ES-I3 (cell line): ENCODE measurements at regions not wholly inside any gene's neighbourhood (a gene's known extent, or its start where the extent isn't known, plus 50 kb on each side); places are given as distances from the start of the nearest gene placed in this dataset.
"Not testable (repeated sequence)": the region's sequence is repeated elsewhere in the genome, so short reads cannot be mapped to it uniquely, and the experiment has no call there.

Source experiments
- H3K36me3 ChIP-seq: 2 replicates; pipeline ENCODE4 v1.6.1; 2013; ENCODE audit warnings: mild to moderate bottlenecking, low read length, control low read depth, moderate library complexity; ENCODE audit not compliant: insufficient read depth
- H3K4me1 ChIP-seq: 2 replicates; pipeline ENCODE4 v1.6.1; 2013; ENCODE audit warnings: mild to moderate bottlenecking, control low read depth, low read length; ENCODE audit not compliant: insufficient read depth
- H3K9ac ChIP-seq: 2 replicates; pipeline ENCODE4 v1.6.1; 2013; ENCODE audit warnings: low read depth, mild to moderate bottlenecking, low read length, moderate library complexity
- H3K9me3 ChIP-seq: 2 replicates; pipeline ENCODE4 v1.6.1; 2013; ENCODE audit warnings: mild to moderate bottlenecking, low read length, moderate library complexity; ENCODE audit not compliant: control insufficient read depth, insufficient read depth

DNA sequence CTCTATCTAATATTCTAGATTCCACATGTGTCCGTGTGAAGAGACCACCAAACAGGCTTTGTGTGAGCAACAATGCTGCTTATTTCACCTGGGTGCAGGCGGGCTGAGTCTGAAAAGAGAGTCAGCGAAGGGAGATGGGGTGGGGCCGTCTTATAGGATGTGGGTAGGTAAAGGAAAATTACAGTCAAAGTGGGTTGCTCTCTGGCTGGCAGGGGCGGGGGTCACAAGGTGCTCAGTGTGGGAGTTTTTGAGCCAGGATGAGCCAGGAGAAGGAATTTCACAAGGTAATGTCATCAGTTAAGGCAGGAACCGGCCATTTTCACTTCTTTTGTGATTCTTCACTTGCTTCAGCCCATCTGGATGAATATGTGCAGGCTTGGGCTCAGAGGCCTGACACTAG, 779.3 kb downstream of the RNF144A start:
- H3K36me3 ChIP-seq, H3K4me1 ChIP-seq, H3K9me3 ChIP-seq, H3K9ac ChIP-seq: not testable (repeated sequence)

DNA sequence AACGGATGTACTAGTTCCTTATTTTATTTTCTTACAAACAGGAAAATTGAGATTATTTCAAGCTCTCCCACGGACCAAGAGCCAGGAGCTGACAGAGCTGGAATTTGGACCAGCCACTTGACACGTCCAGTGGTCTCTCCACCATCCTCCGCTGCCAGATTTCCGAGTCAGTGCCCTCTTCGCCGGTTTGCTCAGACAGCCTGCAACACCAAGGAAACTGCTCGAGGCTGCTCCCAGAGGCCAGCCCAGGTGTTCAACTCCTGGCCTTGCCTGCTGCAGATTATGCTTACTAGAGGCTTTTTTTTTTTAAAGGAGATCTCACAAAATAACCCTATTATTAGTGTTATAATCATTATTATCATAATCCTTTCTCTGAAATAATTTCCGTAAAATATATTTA, 779.8 kb downstream of the RNF144A start:
- Histone ChIP-seq H3K4me1 (peaks cover 9% of the 10 kb centered on the region), H3K36me3 (no peaks in the 10 kb centered on the region), H3K9ac (no peak overlapping the region), H3K9me3 (no peaks in the 10 kb centered on the region)

DNA sequence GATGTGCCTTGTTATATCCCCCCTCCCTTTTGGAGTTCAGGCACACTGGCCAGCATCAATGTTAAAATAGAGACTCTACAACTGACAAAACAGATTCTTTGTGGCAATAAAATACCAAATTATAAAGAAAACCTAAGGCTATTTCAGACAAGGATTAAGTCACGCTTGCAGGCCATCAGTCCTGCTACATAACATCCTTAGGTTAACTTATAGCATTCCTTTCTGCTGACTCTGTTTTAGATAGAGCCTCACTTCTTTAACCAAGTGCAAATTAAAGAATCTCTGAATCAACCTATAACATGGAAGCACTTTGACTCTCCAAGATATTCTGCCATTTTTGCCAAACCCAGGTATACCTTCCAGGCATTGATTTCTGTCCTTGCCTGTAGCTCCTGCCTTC, 784.6 kb downstream of the RNF144A start:
- Histone ChIP-seq H3K4me1 (peaks cover 32% of the 10 kb centered on the region), H3K9ac (no peak overlapping the region), H3K36me3 (no peaks in the 10 kb centered on the region), H3K9me3 (no peaks in the 10 kb centered on the region)

DNA sequence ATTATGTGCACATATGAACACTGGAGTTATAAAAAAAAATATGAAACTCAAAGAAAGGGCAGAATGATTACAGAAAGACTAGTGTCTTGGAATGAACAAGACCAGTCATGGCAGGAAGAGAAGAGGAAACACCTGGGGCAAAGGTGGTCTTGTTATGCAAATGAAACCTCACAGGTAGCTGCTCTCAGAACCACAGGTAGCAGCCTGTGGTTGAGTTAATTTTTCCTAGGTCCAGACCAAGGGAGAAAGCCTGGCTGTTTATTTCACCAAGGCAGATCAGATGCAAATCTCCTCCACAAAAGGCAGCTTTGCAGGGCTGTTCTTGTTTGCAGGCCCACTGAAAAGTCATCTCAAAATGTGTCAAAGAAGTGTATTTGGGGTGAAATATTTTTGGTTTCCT, 785.8 kb downstream of the RNF144A start:
- Histone ChIP-seq H3K9me3 (no peaks in the 10 kb centered on the region), H3K4me1 (peaks cover 30% of the 10 kb centered on the region), H3K9ac (no peak overlapping the region), H3K36me3 (no peaks in the 10 kb centered on the region)

DNA sequence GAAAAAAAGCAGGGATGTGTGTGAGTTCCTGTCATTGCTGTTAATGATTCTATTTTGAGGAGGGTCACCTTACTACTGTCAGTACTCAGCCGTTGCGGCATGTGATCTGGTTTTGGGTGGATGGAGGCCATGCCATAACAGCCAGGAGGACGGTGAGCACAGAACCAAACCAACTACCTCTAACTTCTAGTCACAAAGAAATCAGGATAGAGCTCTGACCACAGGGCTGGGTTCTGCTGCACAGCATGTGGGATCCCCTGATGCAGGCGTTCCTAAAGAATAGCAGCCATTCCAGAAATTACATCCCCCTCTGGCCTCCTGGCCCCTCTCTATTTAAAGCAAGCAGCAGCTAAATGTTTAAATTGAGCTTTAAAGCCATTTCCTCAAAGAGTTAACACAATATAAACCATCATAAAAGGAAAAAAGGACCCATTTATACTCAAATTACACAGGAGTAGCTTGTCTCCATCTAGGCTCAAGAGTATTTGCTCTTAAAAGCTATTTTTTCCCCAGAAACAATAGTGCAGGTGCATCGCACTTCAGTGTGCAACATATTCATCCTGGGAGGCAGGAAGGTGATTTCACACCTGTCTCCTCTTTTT, 786.4 kb downstream of the RNF144A start:
- Histone ChIP-seq H3K4me1 (peaks cover 30% of the 10 kb centered on the region), H3K9ac (no peak overlapping the region), H3K36me3 (no peaks in the 10 kb centered on the region), H3K9me3 (no peaks in the 10 kb centered on the region)

DNA sequence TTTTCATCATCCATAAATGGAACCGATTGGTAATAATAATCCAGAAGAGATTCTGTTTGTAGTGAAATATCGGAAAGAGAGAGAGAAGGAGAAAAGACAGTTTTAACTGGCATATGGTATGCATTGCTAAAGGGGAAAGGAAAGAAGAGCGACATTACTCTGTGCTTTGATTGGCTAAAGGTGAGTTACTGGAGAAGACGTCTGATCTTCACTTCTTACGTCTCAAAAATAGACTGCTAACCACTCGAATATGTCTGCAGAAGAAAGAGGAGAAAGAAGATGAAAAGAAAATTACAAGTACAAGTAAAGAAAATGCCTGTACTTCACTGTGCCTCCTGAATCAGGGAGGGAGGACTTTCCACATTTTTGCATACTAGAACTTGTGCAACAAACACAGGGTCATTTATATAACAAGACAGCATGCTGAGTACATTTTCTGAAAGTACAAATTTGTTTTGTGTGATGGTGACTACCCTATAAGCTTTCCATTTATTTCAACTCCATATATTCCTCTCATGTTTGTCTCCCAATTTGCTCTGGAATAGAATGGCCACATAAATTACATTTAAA, 787.2 kb downstream of the RNF144A start:
- H3K9ac ChIP-seq: no peak overlapping the region
- no peaks in the 10 kb centered on the region for H3K36me3 ChIP-seq
- no peaks in the 10 kb centered on the region for H3K9me3 ChIP-seq
- H3K4me1 ChIP-seq: peaks cover 30% of the 10 kb centered on the region

DNA sequence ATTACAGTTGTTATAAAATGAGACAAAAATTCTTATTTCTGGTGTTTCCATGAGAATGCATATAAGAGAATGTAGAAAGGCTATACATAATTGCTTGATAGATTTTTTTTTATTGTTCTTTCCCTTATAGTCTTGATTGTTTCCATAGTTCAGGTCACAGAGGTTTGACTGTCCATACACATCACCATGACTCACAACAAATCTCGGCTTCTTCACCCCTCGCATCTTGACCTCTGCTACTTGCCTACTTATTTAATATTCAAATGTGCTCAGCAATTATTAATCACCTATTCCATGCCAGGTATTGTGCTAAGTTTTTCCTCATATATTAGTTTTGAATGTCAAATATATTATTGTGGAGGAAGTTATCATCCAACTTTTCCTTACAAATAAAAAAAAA, 789.6 kb downstream of the RNF144A start:
- no peaks in the 10 kb centered on the region for H3K36me3 ChIP-seq
- no peaks in the 10 kb centered on the region; the same call in 1 of the 2 replicates for H3K9me3 ChIP-seq
- H3K9ac ChIP-seq: no peak overlapping the region
- H3K4me1 ChIP-seq: peaks cover 26% of the 10 kb centered on the region

DNA sequence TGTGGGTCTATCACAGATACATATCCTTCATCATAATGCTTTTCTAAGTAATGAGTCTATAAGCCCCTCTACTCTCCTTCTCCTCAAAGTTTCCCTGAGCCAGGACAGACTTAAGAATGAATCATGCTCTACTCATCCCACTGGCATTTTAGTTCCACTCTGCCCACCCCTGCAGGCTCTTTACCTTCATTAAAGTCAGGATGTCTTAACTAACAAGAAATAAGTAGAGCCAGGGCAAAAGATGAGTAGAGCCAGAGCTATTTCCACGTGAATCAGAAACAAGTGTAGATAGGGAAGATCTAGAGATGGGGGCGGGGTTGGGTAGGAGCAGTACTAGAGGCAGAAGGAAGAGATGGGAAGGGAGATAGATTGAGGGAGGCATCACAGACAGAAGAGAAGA, 790.5 kb downstream of the RNF144A start:
- Histone ChIP-seq H3K9ac (no peak overlapping the region), H3K4me1 (peaks cover 16% of the 10 kb centered on the region), H3K36me3 (no peaks in the 10 kb centered on the region), H3K9me3 (no peaks in the 10 kb centered on the region; the same call in 1 of the 2 replicates)

DNA sequence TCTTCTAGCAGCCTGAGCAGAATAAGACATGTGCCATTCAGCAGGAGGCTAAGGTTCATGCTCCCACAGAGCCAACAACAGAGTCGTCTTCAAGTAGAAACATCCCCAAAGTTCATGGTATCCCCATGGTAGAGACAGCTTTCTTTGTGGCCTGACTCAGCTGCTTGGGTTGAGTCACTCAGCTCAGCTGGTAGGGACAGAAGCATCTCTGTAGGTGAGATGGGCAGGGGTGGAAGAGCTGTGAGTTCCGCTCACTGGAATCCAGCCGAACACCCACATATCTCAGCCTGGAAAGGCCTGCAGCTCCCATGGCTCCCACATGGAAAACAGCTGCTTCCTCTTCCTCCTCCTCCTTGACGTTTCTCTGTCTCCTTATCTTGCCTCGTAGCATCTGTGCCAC, 792.7 kb downstream of the RNF144A start:
- Histone ChIP-seq H3K9ac (no peak overlapping the region), H3K9me3 (no peaks in the 10 kb centered on the region; the same call in 1 of the 2 replicates), H3K4me1 (peaks cover 4% of the 10 kb centered on the region; the same call in 1 of the 2 replicates), H3K36me3 (no peaks in the 10 kb centered on the region)

DNA sequence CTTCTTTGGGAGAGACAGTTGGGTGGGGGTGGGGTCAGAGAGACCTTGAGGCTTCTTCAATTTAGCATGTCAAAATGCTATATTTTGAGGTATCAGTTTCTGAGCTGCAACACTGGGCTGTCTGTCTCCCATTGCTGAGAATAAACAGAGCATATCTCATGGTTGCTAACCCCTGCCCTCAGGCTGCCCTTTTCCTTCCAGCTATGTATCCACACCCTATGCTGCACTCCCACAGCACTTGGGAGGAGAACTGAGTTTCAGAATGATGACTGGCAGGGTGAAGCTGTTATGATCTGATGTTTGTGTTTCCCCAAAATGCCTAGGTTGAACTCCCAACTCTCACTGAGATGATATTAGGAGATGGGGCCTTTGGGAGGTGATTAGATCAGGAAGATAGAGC, 794.0 kb downstream of the RNF144A start:
- H3K4me1 ChIP-seq: no peaks in the 10 kb centered on the region

DNA sequence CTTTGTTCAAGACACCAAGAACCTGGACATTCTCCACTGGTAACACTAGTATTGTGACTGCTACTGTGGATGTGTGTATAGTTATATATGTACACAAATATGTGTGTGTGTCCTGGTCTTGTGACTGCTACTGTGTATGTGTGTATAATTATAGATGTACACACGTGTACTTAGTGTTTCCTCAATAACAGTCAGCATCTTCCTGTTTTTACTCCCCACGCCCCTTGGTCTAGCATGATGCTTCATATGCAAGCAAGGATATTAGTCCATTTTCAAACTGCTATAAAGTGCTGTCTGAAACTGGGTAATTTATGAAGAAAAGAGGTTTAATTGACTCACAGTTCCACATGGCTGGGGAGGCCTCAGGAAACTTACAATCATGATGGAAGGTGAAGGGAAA, 802.7 kb downstream of the RNF144A start:
- Histone ChIP-seq H3K36me3 (no peaks in the 10 kb centered on the region), H3K4me1 (no peaks in the 10 kb centered on the region), H3K9me3 (no peaks in the 10 kb centered on the region), H3K9ac (no peak overlapping the region)

More for the DNA sequence above, 794.0 kb downstream of the RNF144A start:
- H3K9me3 ChIP-seq: no peaks in the 10 kb centered on the region; the same call in 1 of the 2 replicates
- no peak overlapping the region for H3K9ac ChIP-seq
- no peaks in the 10 kb centered on the region for H3K36me3 ChIP-seq

DNA sequence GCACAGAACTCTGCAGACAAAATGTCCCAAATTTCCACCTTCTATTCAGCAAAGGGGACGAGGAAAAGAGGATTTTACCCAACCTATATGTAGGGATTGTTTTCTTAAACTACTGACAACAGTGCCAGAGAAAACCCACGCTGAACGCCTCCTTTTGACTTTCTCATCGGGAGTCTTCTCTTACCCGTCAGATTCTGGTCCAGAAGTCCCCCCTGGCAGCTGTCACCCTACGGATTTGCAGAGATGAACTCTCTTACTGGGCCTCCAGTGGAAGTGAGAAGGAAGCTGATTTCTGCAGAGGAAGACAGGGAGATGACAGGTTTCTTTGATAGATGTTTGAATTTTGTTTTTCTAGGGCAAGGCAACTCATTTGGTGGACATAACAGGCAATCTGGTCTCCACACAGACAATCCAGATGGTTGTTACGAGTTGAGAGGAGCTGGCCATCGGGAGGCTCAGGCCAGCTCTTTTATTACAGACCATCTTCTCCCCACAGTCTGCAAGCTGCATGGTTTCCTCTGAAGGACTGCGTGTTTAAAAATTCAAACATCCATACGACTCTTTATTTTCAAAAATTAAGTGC, 804.3 kb downstream of the RNF144A start:
- Histone ChIP-seq H3K36me3 (no peaks in the 10 kb centered on the region), H3K4me1 (no peaks in the 10 kb centered on the region), H3K9ac (no peak overlapping the region), H3K9me3 (no peaks in the 10 kb centered on the region)

DNA sequence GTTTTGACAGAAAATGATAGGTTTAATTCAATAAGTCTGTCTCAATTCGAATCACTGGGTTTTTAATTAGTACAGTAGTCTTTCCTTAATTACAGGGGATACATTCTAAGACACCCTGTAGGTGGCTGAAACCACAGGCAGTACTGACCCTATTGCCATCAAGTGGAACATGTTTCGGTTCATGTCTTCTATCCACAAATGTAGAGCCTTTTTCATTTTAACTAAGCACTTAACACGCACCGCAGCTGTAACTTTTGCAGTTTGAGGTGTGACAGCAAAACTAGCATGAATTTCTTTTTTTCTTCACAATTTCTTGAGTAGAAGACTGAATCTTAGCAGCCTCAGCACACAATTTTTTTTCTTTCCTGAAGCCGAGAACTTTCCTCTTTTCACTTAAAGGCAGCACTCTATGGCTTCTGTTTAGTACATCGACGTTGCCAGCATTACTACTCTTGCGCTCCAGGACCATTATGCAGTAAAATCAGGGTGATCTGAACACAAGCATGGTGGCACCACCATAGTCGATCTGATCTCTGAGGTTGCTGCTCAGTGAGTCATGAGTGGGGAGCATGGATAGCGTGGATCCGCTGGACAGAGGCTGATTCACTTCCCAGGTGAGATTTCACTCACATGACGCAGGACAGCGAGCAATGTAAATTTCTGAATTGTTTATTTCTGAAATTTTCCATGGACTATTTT, 805.1 kb downstream of the RNF144A start:
- no peaks in the 10 kb centered on the region for H3K9me3 ChIP-seq
- no peaks in the 10 kb centered on the region for H3K4me1 ChIP-seq
- H3K36me3 ChIP-seq: no peaks in the 10 kb centered on the region
- no peak overlapping the region for H3K9ac ChIP-seq

DNA sequence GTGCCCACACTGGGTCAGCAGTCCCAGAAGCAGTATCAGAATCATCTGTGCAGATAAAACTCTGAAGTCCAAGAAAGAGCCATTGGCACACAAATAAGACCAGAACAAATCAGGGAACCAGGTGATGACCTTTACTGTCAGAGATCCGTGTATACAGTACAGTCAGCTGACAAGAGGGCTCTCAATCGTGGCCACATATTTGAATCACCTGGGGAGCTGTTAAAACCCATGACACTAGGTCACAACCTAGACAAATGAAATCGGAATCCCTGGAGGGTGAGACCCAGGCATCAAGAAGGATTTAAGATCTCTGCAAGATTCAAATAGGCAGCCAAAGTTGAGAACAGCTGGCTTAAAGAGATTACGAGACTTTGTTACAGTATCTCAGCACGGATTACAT, 807.1 kb downstream of the RNF144A start:
- Histone ChIP-seq H3K9me3 (no peaks in the 10 kb centered on the region), H3K36me3 (no peaks in the 10 kb centered on the region), H3K4me1 (no peaks in the 10 kb centered on the region), H3K9ac (no peak overlapping the region)
